DMS153 treated with DMSO at 0.1 percent for 48 hours (cell line): ENCODE measurements at regions not wholly inside any gene's neighbourhood (a gene's known extent, or its start where the extent isn't known, plus 50 kb on each side); places are given as distances from the start of the nearest gene placed in this dataset.

Experiments used
- DNase-seq: peaks from one replicate; lab custom pipeline; 2025; ENCODE audit not compliant: unreplicated experiment; lab: John Stamatoyannopoulos, UW

- DNase-seq: no peak
Measured at GRCh38 chr22:48157676-48158075, 1395.2 kb downstream of the TBC1D22A start.

GRCh38 chr22:48156603-48157355 lies 1394.3 kb downstream of the TBC1D22A start:
- no peak for DNase-seq

DNA sequence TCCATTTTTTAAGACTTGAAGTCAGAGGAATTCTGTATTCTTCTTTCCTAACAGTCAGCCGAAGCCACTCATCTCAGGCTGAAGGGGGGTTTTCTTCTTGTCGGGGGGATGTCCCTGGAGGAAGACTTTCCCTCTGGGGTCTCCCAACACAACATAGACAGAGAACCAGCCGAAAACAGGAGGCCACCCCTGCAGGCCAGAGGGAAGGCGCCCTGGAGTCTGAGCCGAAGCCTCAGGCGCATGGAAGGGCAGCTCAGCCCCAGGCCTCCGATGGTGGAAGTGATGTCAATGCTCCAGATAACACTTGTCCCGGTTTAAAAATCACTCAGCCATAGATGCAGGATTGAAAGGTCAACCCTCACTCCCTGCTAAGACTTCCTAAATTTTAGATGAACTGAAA lies 1393.0 kb downstream of the TBC1D22A start:
- DNase-seq: no peak

DNA sequence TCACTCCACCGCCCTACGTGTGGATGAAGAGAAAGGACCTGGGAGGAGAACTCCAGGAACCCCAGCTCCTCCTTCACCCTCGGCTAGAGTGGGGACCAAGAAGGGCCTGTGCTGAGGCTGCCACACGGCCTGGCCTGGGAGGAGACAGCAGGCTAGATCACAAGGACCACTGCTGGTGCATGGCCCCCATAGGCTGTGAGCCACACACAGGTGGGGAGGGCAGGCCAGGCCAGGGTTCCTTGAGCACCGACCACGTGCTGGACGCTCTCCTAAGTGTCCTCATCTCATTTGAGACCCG lies 1392.4 kb downstream of the TBC1D22A start:
- no peak for DNase-seq

DNA sequence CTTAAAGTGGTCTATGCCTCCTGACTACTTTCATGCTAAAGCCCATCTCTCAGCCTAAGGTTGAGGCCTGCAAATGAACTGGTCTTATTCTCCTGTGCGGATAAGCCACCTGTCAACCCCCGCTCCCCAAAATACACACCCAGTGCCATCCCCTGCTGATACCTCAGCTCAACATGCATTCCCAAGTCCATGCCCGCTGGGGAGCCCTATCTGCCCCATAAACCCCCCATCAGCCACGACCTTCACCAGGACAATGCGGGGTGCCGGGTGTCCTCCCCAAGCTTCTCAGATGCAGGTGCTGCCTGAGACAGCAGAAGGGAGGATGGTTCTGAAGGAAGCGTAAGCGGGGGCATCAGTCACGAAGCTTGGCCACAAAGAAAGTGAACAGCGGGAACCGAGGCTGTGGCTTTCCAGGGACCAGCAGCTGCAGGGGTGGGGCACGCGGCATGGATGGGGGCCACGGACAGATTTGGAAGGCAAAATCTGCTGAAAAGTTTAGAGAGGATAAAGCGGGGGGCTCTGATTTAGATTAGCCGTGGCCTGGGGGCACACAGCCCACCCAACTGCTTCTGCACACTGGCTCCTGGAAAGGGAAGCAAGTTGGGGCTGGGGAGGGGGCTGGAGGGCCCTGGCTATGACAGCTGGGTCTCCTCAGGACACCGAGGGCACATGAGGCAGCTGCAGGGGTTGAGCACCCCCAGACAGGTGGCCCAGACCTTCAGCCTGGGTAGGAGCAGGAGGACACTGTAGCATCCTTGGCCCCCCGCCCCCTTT lies 1391.9 kb downstream of the TBC1D22A start:
- DNase-seq: no peak

- peak; percentile 65 for DNase-seq
Measured at GRCh38 chr22:48153726-48154125, 1391.3 kb downstream of the TBC1D22A start.

- no peak for DNase-seq
Measured at GRCh38 chr22:48152916-48153315, 1390.5 kb downstream of the TBC1D22A start.

DNA sequence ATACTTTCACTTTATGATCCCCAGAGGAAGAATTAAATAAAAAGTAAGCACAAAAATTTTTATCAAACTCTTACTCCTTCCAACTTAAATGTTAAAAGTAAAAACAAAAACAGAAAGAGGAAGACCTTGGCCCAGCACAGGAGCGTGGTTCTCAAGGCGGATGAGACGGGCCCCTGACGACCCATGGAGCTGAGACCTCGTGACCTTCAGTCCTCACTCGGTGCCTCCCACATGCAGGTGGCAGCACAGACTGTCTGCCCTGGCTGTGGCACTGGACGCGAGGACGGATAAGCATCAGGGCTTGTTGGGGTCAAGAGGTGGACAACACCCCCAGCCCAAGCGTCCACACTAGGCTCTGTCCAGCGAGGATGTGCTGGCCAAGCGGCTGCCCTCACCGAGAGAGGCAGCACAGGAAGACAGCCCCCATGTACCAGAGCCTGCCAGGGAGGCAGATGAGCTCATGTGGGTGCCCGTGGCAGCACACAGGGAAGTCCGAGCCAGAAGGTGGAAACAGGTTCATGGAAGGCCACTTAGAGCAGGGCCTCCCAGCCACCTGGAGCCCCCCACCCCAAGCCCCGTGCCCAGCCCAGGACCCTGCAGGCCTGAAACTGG lies 1389.8 kb downstream of the TBC1D22A start:
- DNase-seq: no peak

DNA sequence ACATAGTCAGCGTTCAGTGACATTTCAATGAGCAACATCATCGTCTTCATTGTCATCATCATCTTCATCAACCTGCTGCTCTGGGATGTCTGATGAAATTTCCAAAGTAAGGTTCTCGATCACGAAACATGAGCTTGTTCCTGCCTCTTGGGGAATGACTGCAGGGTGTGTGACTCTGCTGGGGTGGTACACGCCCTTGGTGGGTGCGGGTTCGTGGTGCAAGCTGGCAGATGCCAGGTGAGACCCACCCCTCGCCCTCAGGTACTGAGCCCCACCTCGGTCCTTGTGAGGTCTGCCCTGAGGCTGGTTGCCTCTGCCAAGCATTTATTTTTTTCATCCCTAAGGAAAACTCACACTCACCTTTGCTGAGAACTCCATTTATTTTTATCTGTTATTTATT lies 1389.2 kb downstream of the TBC1D22A start:
- DNase-seq: no peak

DNA sequence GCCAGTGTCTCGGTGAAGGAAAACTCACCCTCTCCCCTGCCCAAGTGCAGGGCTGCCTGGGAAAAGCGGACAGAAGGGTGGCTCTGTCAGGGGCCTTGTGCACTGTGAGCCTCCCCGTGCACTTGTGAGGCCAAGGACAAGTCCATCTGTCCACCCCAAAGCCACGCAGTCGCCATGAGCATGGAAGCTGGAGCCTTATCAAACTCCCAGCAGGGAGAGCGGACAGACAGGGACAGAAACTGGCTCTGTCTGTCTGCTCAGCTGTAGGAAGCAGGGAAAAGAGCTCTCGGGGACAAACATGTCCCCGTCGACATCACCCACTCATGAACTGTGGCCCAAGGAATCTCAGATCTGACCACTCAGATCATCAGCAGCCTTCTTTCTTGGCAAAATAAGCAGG lies 1385.4 kb downstream of the TBC1D22A start:
- DNase-seq: no peak

DNA sequence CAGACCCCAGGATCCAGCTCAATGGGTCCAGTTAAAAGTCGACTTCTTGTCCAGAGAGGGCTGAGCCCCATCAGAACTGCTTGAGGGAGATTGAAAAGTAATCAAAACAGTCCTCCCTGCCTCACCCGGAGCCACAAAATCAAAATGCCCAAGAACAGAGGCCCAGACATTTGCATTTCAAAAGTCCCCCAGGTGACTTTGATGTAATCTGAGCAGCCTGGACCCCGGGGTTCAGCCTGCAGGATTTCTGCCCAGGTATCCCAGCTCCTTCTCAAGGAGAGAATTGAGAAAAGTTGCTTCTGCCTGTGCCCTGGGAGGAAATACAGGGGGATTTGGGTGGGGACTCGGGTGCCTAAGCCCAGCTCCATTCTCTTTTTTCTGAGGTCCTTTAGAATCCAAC lies 1385.0 kb downstream of the TBC1D22A start:
- DNase-seq: no peak

GRCh38 chr22:48146426-48146825 lies 1384.0 kb downstream of the TBC1D22A start:
- peak; percentile 15 for DNase-seq

DNA sequence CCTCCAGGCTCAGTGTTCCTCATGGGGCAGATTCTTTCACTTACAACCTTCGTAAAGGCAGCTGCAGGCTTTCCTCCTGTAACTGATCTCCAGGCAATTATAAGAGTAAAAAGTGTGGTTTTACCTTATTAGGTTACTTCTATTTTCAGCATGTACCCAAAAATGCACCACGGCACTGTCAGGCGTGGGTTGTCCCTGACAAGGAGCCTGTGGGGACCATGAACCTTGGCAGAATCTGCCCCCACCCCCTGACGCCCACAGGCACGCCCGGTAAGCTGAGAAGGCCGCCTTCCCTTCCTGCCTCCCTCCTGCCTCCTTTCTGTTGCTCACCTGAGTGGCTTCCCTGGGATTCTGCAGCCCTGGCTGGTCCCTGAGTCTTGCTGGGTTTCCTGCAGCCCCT lies 1383.3 kb downstream of the TBC1D22A start:
- no peak for DNase-seq

DNA sequence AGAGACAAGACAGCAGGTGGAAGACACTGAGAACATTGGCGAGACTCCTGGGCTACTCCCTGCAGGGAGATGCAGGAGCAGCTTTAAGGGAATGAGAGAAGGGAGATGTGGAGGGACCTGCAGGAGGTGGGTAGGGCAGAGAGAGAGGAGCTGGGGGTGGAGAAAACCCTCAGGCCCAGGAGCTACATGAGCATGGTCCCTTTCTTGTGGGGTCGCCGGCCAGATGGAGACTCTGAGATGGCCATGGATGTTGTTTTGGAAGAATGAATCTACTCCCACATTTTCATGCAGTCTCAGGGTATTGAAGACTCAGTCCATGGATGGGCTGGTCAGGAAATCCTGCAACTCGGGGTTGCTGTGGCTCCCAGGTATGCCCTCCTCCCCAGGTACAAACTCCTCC lies 1381.9 kb downstream of the TBC1D22A start:
- DNase-seq: no peak

- no peak for DNase-seq
Measured at GRCh38 chr22:48143856-48144255, 1381.4 kb downstream of the TBC1D22A start.

- no peak for DNase-seq
Measured at GRCh38 chr22:48142388-48142787, 1379.9 kb downstream of the TBC1D22A start.

DNA sequence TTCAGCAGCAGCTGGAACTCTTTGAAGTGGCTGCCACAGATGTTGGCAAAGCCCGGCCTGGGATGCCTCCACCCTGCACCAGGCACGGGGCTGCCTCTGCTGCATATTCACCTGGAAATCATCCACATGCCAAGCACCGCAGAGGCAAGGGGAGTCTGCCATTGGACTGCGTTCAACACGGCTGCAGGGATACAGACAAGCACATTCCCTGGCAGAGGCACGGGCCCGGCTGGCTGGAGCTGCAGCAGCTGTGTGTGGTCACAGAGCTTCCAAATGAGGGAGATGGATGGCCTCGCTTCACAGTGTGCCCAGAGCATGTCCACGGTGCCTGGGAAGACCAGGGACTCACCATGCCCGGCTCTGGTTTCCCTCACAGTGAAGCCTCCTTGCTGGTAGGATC lies 1378.9 kb downstream of the TBC1D22A start:
- no peak for DNase-seq

DNA sequence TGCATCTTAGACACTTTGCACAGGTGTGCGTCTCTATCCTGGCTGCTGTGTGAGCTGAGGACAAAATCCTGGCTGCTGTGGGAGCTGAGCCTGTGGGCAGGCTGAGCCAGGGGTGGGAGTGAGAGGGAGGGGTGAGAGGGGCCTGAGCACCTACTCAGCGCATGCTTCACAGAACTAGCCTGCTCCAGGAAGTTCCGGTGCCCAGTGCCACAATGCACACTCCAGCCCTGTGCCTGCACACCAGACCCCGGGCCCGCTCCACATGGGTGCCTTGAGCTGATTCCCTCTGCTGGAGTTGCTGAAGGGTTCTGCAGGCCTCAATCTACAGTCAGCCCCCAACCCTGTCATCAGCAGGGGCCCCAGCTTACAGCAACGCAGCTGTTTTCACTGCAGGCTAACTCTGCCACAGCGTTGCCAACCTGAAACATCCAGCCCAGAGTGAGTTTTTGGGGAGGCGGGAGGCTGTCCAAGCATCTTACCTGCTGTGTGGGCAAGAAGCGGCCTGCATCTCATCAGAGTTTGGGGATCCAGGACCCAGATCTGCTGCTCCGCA lies 1377.9 kb downstream of the TBC1D22A start:
- no peak for DNase-seq

- no peak for DNase-seq
Measured at GRCh38 chr22:48139776-48140175, 1377.3 kb downstream of the TBC1D22A start.

- DNase-seq: no peak
Measured at GRCh38 chr22:48138855-48139254, 1376.4 kb downstream of the TBC1D22A start.

- DNase-seq: no peak
Measured at GRCh38 chr22:48138427-48138826, 1376.0 kb downstream of the TBC1D22A start.

DNA sequence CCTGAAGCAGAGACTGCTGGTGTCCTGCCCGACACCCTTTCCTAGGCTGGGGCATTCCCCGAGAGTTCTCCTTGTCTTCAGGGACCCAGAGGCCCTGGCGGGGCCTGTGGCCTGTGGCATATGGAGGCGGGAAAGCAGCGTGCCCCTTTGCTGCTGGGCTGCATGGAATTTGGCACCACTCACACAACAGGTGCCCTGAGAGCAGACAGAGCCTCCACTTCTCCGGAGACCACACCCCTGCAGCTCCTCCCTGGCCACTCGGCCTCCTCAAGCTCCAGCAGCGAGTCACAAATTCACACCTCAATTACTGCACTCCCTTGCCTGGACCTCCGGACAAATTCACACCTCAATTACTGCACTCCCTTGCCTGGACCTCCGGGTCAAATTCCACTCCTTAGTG lies 1375.2 kb downstream of the TBC1D22A start:
- no peak for DNase-seq
